CD4-positive, alpha-beta T cell treated with Interleukin-6 at 100 ng/mL for 8 hours (primary cell): ENCODE measurements at regions not wholly inside any gene's neighbourhood (a gene's known extent, or its start where the extent isn't known, plus 50 kb on each side); places are given as distances from the start of the nearest gene placed in this dataset.

Source experiments
- DNase-seq: peaks from one replicate; pipeline ENCODE4 v3.0.0-alpha.2; 2020; ENCODE audit warnings: mixed read lengths, low spot score

- DNase-seq: no peak
Observed at GRCh38 chr7:45455662-45456061, 118.5 kb upstream of the ADCY1 start.

- no peak for DNase-seq
Observed at GRCh38 chr7:45456105-45456504, 118.1 kb upstream of the ADCY1 start.

- DNase-seq: no peak
Observed at GRCh38 chr7:45456747-45457524, 117.2 kb upstream of the ADCY1 start.

- DNase-seq: no peak
Observed at GRCh38 chr7:45457591-45457990, 116.6 kb upstream of the ADCY1 start.

- DNase-seq: no peak
Observed at GRCh38 chr7:45459476-45459875, 114.7 kb upstream of the ADCY1 start.

GRCh38 chr7:45460379-45460778 is 113.8 kb upstream of the ADCY1 start:
- DNase-seq: no peak

GRCh38 chr7:45461026-45461425 is 113.1 kb upstream of the ADCY1 start:
- DNase-seq: no peak

- DNase-seq: no peak
Observed at GRCh38 chr7:45469103-45469502, 105.1 kb upstream of the ADCY1 start.

- DNase-seq: no peak
Observed at GRCh38 chr7:45470031-45470430, 104.1 kb upstream of the ADCY1 start.

- DNase-seq: no peak
Observed at GRCh38 chr7:45479781-45480180, 94.4 kb upstream of the ADCY1 start.

- DNase-seq: no peak
Observed at GRCh38 chr7:45482451-45482850, 91.7 kb upstream of the ADCY1 start.

GRCh38 chr7:45484094-45484493 is 90.1 kb upstream of the ADCY1 start:
- DNase-seq: no peak

GRCh38 chr7:45486575-45486974 is 87.6 kb upstream of the ADCY1 start:
- DNase-seq: no peak

- no peak for DNase-seq
Observed at GRCh38 chr7:45494885-45495284, 79.3 kb upstream of the ADCY1 start.

- no peak for DNase-seq
Observed at GRCh38 chr7:45495618-45496017, 78.5 kb upstream of the ADCY1 start.

- DNase-seq: no peak
Observed at GRCh38 chr7:45500257-45500656, 73.9 kb upstream of the ADCY1 start.

GRCh38 chr7:45501791-45502190 is 72.4 kb upstream of the ADCY1 start:
- DNase-seq: no peak

- no peak for DNase-seq
Observed at GRCh38 chr7:45506059-45506458, 68.1 kb upstream of the ADCY1 start.

- DNase-seq: no peak
Observed at GRCh38 chr7:45509222-45509621, 64.9 kb upstream of the ADCY1 start.

- no peak for DNase-seq
Observed at GRCh38 chr7:45511721-45512597, 62.2 kb upstream of the ADCY1 start.

GRCh38 chr7:45514944-45515343 is 59.2 kb upstream of the ADCY1 start:
- DNase-seq: no peak

- no peak for DNase-seq
Observed at GRCh38 chr7:45515346-45515745, 58.8 kb upstream of the ADCY1 start.
